ENCODE measurements at regions not wholly inside any gene's neighbourhood (a gene's known extent, or its start where the extent isn't known, plus 50 kb on each side); places are given as distances from the start of the nearest gene placed in this dataset.

DNA sequence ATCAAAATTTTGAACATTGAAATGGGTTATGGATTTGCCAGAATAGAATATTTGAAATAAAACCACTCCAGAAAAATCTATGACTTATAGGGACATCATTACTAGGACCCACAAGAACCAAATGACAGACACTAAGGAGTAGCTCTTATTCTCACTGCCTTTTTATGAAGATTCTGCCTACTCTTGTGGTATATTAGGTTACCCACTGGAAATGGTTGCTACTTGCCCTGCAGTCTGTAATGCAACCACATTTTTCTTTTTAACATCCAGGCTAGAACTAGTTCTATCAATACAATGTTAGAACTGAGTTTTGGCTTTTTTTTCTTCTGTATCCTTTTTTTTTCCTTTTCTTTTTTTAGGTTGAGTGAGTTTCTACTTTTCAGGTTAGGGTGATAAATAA lies 158.9 kb downstream of the PPP1R2C start:
- no peak for DNase-seq

DNA sequence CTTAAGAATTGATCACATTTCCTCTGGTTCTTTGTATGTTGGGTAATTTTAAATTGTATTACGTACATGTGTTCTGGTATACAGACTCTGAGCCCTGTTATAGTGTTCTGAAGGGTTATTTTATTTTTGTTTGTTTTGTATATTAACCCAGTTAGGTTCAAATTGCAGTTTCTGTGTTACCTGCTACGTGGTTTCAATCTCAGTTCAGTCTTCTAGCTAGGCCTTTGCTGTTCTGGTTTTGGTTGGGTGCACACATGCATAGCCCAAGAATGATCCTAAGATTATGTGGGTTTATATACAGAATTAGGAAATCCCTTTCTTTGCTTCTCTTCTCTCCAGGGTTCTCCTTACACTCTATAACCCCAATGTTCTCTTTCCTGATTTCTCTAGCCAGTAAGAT lies 161.0 kb downstream of the PPP1R2C start:
- no peak for DNase-seq

DNA sequence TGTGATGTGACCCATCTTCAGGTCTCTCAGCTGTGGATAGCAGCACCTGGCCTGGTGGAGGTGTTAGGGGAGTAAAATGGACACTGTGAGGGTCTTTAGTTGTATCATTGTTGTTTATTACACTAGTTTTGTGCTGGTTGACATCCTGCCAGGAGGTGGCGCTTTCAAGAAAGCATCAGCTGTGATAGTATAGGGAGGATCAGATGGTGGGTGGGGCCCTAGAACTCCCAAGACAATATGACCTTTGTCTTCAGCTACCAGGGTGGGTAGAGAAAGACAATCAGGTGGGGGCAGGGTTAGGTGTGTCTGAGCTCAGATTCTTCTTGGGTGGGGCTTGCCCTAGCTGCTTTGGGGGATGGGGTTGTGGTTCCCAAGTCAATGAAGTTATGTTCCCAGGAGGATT lies 162.8 kb downstream of the PPP1R2C start:
- DNase-seq, result no peak

DNA sequence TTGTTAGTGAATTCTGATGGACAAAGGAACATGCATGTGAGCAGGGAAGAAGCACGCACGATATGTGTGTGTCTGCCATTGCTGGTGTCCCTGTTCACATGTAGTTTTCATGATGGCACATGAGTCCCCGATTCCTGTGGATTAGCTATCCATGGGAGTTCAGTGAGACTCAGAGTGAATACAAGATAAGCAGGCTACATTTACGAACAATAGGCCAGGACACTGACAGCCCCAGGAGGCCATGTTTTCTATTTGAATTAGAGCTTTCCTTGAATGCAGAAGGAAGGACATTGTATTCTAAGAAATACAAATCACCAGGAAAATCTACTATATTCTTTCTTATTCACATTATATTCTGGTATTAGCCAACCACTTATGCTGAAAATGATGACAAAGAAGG lies 171.4 kb downstream of the PPP1R2C start:
- no peak for DNase-seq

DNA sequence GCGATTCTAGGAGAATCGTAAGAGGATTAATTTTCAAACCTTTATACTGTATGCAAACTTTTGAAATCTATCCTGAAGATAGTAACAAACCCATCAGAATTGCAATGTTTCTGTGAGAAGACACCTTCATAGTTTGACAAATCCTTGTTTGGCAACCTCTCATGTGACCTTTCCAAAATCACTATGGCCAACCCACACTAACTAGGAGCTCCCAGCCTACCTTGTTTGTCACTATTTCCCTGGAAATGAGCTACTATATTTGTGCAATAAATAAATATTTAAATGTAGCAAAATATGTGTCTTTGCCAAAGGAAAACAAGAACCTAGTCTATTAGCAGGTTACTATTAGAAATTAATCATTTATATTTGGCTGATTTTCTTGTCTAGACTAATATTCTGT lies 173.7 kb downstream of the PPP1R2C start:
- DNase-seq, result no peak

DNA sequence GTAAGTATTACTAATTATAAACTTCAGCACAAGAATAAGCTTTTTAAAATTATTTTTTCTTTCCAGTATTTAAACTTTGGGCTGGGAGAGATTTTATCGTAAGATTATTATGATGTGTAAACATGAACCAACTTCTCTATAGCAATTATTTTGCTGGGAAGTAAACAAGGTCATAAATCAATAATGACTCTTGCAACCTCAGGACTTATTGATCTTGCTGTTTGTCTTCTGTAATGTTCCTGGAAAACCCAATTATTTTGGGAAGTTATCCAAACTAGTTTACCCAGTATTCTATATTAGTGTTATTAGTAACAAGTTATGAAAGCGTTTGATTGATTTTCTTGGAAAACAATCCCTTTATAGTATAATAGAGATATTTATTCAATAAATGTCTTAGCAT lies 174.9 kb downstream of the PPP1R2C start:
- DNase-seq, result no peak

DNA sequence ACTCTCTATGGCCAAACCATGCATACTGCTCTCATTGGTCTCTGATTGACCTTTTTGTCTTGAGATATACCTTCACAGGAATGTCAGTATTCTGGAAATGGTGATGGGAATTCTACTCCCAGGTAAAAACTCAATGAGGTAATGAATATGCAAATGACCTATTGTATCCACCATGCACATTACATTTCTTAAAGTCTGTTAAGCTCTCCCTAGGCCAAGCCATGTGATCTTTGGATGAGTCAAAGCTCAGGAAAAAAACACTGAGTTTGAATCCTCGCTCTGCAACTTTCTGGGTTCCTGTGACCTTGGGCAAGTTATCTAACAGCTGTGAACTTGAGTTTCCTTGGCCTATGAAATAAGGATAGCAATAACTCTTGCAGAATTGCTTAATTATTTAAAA lies 175.4 kb downstream of the PPP1R2C start:
- DNase-seq, result no peak

DNA sequence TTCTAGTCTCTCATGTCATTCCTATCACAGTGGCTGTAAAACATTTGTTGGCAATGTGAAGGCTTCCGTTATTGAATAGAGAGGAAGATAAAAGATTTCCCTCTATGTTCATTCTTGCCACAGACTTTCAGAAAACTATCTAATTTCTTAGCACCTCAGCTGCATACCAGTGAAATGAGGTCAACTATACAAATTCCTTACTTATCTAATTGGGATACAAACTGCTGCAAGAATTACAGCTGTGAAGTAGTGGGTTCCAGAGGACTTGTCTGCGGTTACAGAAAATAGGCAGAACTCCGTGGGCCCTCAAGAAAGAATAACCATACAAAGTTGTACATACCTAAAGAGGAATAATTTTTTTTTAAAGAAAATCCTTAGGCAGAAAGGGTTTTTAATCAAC lies 175.8 kb downstream of the PPP1R2C start:
- no peak for DNase-seq

DNA sequence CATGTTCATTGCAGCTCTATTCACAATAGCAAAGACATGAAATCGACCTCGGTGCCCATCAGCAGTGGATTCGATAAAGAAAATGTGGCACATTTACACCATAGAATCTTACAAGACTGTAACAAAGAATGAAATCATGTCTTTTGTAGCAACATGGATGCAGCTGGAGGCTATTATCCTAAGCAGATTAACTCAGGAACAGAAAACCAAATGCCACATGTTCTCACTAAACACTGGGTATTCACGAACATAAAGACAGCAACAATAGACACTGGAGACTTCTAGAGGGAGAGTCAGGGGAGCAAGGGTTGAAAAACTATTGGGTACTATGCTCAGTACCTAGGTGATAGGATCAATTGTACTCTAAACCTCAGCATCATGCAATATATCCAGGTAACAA lies 180.5 kb downstream of the PPP1R2C start:
- no peak for DNase-seq

DNA sequence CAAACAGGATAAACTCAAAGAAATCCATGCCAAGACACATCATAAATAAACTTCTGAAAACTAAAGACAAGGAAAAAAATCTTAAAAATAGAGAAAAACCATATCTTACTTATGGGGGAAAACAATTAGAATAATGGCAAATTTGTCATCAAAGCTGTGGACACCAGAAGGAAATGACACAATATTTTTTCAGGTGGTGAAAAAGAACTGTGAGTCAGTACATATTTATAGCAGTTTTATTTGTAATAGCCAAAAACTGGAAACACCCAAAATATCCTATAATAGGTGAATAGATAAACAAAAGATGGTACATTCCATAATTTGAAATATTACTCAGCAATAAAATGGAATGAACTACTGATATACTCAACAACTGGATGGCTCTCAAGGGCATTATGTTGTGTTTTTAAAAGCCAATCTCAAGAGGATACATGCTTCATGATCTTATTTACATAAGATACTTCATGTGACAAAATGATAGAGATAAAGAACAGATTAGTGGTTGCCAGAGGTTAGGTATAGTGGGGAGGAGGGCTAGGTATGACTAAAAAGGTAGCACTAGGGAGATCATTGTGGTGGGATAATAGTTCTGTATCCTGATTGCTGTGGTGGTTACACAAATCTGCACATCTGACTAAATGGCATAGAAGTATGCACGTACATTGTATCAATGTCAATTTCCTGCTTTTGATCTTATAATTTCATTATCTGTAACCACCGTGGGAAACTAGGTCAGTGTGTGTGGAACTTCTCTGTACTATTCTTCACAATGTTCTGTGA lies 191.9 kb downstream of the PPP1R2C start:
- no peak for DNase-seq

DNA sequence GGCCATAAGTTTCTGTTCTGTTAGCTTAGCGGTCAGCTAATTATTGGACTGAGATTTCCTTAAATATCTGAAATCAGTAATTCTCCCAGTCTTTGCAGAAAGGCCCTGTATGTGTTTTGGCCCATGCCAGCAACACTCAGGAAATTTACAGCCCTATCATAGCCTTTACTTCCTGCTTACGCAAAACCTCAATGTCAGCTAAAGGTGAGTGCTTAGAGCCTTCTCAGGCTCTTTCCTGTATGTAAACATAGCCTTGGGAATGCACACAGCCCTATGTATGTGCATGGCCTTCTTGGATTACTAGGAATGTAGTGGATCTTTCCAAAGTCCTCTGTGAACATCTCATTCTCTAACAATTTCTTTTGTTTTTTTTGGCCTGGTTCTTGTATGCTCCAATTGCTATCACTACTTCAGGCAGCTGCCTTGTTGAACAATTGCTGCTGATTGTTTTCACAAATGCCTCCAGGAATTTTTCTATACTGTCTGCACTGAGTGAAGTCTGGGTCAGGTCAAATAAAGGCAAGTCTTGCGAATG lies 200.0 kb downstream of the PPP1R2C start:
- no peak for DNase-seq

DNA sequence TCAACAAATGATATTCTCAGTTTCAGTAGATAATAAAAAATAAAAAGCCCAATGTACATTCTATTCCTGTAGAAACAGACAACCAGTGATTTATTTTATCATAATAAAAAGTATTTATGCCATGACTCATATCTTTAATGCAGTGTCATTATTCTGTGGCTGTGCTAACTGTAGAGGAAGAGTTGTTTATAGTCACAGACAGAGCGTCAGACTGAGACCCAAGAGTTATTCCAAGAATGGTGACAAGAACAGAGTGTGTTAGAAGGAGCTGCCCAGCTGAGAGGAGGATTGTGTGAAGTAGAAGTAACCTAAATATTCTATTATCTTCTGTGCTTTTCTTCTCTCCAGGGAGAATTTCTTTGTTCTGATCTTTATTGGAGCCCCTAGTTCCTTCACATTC lies 210.7 kb downstream of the PPP1R2C start:
- DNase-seq, result no peak

DNA sequence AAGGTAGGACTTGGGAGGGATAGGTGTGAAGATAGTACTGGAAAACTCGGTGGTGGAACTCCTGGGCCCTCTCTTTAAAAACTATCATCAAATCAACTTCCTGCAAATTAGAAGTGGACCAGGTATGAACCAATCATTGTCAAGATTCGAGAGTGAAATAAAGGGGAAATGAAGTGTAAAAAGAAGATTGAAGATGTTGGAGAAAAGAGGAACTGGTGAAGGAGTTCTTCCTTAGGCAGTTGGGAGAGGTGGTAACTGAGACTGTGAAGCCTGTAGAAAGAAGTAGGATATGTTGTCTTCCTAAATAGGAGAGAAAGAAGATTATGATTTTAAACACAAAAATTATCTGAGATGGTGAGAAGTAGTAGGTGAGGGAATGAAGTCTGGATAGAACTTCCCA lies 212.2 kb downstream of the PPP1R2C start:
- DNase-seq, result no peak

DNA sequence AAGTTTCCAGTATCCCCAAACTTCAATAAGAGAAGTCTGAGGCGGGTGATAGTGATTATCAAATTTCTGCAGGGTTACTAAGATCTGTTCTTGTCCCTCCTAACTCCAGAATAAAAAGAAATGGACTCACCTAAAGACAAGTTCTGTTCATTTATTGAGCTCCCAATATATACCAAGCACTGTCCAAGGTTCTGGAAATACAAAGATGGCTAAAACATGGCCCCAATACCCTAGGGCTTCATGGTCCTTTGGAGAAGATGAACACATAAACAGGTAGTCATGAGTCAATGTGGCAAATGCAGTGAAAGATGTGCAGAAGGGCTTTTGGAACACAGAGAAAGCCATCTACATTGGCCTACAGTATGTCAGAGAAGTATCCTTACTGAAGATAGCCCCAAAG lies 231.2 kb downstream of the PPP1R2C start:
- no peak for DNase-seq

DNA sequence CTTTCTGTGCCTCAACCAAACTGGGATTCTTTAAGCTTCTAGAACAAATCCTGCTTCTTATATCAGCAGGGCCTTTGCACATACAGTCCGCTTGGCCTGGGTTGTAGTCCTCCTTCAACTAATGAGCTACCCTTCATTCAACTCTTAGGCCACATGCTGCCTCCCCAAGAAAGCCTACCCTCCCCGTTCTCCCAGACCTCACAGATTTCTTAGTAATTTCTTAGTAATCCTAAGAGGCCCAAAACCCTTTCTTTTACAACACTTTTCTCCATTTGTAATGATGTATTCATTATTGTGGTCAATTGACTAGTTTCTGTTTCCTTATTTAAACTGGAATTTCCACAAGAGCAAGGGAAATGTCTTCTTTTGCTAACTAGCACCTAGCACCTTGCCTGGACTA lies 233.1 kb downstream of the PPP1R2C start:
- DNase-seq, result no peak

DNA sequence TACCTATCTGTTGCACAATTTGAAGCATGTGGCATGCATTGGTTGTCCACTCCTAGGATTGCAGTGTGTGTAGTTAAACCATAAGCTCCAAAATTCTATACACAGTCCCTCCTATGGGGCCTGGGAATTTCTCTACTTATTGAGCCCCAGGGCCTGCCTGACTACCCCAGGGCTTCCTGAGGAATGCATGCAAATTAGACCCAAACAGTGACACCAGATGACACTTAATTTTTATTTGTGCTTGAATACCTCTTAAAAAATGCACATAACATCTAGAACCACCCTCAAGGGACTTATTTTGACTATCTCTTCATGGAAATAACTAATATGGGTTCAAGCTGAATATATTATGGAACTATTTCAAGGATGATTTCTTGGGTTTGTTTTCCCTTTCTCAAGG lies 236.4 kb downstream of the PPP1R2C start:
- DNase-seq, result no peak

DNA sequence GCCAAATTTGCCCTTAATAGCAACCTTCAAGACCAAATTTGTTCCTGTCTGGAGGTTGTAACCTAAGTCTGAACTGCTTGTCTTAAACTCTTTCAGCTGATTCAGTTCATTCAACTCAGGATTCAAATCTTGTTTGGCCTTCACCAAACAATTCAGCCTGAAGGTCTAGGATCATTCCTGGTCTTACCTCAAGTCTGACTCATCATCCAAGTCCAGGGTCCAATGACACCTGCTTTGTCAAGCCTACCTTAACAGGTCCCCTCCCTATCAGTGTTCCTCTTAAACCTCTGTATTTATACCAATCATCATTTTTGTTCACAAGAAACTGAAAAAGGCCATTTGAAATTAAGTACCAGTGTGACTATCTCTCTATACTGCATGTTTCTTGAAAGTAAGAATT lies 237.8 kb downstream of the PPP1R2C start:
- DNase-seq, result no peak

DNA sequence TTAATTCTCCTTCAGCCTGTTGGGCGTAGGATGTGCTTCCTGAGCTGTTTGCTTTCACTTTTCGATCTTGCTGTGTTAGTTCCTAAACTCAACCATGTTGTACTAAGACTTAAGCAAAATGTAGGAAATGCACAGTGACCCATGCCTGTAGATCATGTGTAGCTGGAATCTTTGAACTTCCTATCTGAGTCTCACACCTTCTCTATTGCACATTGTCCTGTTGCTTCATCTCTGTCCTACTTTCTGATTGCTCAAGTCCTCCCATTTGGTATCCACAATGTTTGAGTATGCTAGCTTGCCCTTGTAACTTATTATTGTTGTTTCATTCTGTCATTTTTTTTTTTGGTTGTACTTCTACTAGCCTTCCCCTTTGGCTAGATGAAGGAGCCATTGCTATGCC lies 239.6 kb downstream of the PPP1R2C start:
- DNase-seq, result no peak

DNA sequence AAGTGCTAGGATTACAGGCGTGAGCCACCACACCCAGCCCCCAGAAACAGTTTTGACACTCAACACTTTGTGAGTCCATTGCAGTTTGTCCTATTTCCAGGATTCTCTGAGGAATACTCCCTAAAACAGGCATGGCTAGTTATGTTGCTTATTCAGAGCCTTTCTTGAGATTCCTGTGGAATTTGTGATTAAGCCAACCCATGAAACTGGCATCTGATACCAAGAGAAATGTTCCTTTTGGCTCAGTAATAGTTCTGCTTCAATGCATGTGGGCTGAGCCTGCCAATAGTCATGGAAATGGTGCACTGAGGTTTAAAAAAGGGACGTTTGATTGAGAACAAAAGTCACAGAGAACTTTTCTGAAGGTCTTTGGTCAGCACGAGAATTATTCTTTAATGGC lies 241.7 kb downstream of the PPP1R2C start:
- DNase-seq, result no peak

DNA sequence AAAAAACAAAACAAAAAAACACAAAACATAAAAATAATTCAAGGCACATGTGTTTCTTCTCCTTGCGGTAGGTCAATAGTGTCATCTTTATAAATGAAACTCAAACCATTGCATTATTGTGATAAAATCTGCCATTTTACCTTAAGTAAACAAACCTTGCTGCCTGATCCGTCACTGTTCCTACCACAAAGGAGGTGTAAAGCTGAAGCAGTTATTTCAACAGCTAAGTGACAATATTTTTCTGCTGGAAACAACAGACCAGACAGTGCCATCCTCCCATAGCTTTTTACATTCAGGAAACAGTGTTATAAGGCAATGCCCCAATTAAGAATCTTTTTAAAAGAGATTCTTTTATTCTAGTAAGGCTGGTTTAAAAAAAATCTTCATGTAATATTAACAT lies 242.7 kb downstream of the PPP1R2C start:
- no peak for DNase-seq

DNA sequence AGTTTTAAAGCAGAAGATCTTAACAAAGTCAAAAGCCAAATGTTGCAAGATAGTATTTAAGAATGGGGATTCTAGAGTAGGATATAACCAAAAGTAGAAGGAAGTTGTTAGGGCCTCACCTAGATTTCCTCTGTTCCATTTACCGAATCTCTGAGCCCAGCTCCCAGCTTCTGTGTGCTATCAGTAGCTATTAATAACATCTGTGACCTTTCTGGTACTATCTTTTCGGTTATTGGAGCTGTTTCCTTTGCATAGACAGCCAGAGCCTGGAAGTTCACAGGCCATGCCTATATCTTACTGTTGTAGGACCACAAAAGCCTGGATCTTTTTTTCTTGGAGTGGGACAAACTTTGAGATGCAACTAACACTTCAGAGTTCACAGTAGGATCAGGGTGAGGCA lies 244.2 kb downstream of the PPP1R2C start:
- DNase-seq, result no peak

DNA sequence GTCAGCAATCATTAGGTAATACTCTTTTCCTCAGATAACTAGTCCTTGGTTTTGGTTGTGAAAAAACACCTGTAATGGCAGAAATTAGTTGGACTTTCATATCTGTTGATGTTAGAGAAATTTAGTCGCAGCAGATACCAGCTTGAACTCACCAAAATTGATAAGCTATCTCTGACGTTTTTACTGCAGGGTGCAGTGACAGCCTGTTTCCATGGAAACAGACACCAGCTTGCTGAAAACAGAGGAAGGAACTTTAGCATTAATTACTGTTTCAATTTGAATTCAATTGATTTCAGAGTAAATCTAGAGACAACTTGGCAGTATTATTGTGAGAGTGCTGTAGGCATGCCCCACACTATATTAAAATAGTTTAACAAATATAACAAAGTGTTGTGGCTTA lies 246.5 kb downstream of the PPP1R2C start:
- DNase-seq, result no peak

DNA sequence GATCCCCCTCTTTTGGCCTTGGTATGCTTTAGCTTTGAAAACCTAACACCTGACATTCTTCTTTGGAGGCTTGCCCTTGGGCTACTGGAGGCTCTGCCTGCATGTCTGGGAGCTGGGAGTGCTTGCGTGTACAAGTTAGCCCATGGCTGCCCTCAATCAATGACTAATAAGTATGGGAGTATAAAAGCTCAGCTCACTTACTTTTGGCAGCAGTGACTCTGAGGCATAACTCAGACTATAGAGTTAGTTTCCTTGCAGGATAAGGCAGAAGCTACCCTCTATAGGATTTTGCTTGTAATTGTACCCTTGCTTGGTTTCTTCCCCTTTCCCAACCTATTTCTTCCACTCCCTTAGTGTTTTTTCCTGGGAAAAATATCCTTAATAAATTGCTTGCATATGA lies 247.9 kb downstream of the PPP1R2C start:
- peak; percentile 13 for DNase-seq

DNA sequence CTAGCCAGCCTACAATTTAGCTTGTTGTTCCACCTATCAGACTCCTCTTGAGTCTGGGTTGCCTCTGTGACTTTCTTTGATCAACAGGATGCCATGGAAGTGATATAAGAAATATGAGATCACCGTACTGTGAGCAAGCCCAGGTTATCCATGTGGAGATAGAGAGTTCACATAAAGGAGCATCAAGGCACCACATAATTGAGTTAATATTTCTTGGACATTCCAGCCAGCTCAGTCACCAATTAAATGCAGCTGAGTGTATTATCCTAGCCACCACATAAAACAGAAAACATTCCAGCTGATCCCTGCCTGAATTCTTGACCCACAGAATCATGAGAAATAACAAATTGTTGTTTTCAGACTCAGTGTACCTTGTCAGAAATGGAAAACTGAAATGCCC lies 253.6 kb downstream of the PPP1R2C start:
- DNase-seq, result no peak

Measured in muscle of arm (tissue), 1 donor.